Motor neuron (in vitro differentiated cells): ENCODE measurements at regions not wholly inside any gene's neighbourhood (a gene's known extent, or its start where the extent isn't known, plus 50 kb on each side); places are given as distances from the start of the nearest gene placed in this dataset.
"Not testable (repeated sequence)": the region's sequence is repeated elsewhere in the genome, so short reads cannot be mapped to it uniquely, and the experiment has no call there.

Experiments
- ATAC-seq, 8 experiments: fragments of 200-7000 bp; cut with Tn5 transposase; replicated peaks in 6 of 8; 2 replicates each; pipeline ENCODE4 v1.8.0; 2021; ENCODE audit warnings: mild to moderate bottlenecking in 8 of 8, moderate library complexity in 8 of 8
- H3K27ac ChIP-seq, 2 donors: fragments of 250-450 bp; sonication (Bioruptor Pico); 2 replicates each; pipeline ENCODE4 v1.9.0; 2021; ENCODE audit warnings: antibody characterized with exemption in 2 of 2, mild to moderate bottlenecking in 2 of 2, moderate library complexity in 1 of 2
- H3K4me1 ChIP-seq, 2 donors: fragments of 250-450 bp; sonication (Bioruptor Pico); replicated peaks in 1 of 2; 2 replicates each; pipeline ENCODE4 v1.6.1; 2021; ENCODE audit warnings: antibody characterized with exemption in 2 of 2, mild to moderate bottlenecking in 2 of 2, moderate library complexity in 1 of 2
- H3K4me3 ChIP-seq, 5 donors: fragments of 250-450 bp; sonication (Bioruptor Pico); 2 replicates each; pipeline ENCODE4 v1.9.0; 2021; ENCODE audit warnings: antibody characterized with exemption in 5 of 5, mild to moderate bottlenecking in 5 of 5, moderate library complexity in 4 of 5
- WGBS, 10 experiments: fragments of 450-650 bp; shearing (Covaris generic); methylation state at CpG; one replicate each; pipeline ENCODE4 v1.0.0; 2022; 5-methylcytosine and 5-hydroxymethylcytosine counted together
- in situ Hi-C, 9 experiments: fragments of 400-800 bp; cut with MboI; loops; one replicate each; pipeline ENCODE4 v1.15.0; 2021; ENCODE audit warnings: low sequenced_read_pairs in 9 of 9, low pct_unique_long_range_greater_than_20kb in 2 of 9; ENCODE audit not compliant: unreplicated experiment in 9 of 9

DNA sequence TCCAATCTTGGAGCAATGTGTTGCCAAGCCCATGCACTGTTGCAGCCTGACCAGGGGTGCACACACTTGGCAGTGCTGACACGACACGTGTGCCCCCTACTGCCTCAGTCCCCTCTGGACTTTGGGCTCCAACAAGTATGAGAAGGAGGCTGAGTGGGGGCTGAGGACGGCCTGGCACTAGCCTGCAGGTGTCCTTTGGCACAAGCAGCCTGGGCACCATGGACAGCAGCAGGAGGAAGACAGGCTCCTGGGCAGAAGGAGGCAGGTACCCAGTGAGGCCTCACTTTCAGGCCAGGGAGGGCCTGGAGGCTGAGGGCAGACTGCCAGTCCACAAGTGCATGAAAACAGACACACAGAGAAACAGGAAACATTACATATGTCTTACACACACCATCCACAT, 1702.9 kb upstream of the B3GALT2 start:
- no peak overlapping the region for H3K27ac ChIP-seq
- no peak for ATAC-seq
- H3K4me1 ChIP-seq = no peaks in the 10 kb centered on the region
- no peak overlapping the region for H3K4me3 ChIP-seq
- in situ Hi-C loops = no loop called here
- WGBS, 10 experiments = 0 to 64% methylated on average over 2 of the region's 3 CpGs; no CpG with 5 or more reads in 8 of the 10 experiments

DNA sequence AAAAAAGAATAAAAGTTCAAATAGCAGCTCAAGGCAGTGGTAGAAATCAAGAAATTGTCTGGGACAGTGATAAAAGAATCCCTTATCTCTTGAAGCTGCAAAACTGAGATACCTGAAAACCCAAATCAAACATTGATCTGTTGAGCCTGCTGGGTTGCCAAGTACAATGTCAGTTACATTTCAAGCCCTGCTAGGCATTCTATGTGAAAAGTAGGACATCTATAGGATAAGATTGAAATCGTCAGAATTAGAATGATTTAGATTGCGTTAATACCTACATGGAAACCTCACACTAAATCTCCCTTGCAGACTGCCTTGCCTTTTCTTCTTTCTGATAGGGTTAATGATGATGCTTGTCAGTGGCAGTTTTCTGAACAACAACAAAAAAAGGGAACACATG, 1684.4 kb upstream of the B3GALT2 start:
- ATAC-seq = no peak
- Histone ChIP-seq H3K4me1 (no peaks in the 10 kb centered on the region), H3K27ac (no peak overlapping the region), H3K4me3 (no peak overlapping the region)
- 0 to 100% (median 70%) methylated on average over 2 of the region's 2 CpGs for WGBS, 10 experiments
- in situ Hi-C loops = no loop called here

DNA sequence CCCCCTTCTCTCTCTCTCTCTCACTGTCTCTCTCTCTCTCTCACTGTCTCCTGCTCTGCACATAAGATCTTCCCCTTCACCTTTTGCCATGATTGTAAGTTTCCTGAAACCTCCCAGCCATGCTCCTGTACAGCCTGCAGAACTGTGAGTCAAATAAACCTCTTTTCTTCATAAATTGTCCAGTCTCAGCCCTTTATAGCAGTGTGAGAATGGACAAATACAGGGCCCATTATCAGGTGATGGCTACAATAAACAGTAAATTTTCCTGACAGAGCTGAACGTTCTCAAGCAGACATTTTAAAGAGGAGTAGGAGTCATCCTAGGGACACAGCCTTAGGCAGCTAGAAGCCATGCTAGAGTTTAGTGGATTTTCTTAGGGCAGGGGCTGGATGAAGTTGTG, 1679.7 kb upstream of the B3GALT2 start:
- in situ Hi-C loops = no loop called here
- H3K27ac ChIP-seq = no peak overlapping the region
- H3K4me1 ChIP-seq = no peaks in the 10 kb centered on the region
- 0 to 75% (median 44%) methylated on average over 1 of the region's 1 CpG; no CpG with 5 or more reads in 5 of the 10 experiments for WGBS, 10 experiments
- no peak for ATAC-seq
- no peak overlapping the region for H3K4me3 ChIP-seq

DNA sequence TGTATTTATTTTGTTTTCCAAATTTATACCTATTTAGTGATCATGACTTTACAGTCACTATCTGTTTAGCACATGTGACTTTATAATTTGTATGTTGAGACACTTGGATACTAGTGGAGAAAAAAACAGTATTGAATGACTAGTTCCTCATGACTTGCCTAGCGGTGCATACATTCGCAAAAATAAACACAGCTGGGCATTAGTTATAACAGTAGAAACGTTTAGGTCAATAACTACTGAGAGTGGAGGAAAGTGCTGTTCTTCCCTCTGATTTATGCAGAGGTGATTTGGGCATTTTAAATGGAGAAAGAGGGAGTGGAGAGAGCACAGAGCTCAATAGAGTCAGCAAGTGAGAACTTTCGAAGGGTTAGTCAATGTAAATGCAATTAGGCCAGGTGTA, 1679.0 kb upstream of the B3GALT2 start:
- Histone ChIP-seq H3K27ac (no peak overlapping the region), H3K4me3 (no peak overlapping the region), H3K4me1 (no peaks in the 10 kb centered on the region)
- 30 to 100% (median 59%) methylated on average over 2 to 4 of the region's 4 CpGs; no CpG with 5 or more reads in 2 of the 10 experiments for WGBS, 10 experiments
- peak in 1 of 8 experiments; percentile 66 for ATAC-seq
- in situ Hi-C loops = no loop called here

- ATAC-seq = no peak
- Histone ChIP-seq H3K4me3 (no peak overlapping the region), H3K4me1 (no peaks in the 10 kb centered on the region), H3K27ac (no peak overlapping the region)
- in situ Hi-C loops = no loop called here
These were observed 1675.7 kb upstream of the B3GALT2 start for GRCh38 chr1:194862129-194862528.

DNA sequence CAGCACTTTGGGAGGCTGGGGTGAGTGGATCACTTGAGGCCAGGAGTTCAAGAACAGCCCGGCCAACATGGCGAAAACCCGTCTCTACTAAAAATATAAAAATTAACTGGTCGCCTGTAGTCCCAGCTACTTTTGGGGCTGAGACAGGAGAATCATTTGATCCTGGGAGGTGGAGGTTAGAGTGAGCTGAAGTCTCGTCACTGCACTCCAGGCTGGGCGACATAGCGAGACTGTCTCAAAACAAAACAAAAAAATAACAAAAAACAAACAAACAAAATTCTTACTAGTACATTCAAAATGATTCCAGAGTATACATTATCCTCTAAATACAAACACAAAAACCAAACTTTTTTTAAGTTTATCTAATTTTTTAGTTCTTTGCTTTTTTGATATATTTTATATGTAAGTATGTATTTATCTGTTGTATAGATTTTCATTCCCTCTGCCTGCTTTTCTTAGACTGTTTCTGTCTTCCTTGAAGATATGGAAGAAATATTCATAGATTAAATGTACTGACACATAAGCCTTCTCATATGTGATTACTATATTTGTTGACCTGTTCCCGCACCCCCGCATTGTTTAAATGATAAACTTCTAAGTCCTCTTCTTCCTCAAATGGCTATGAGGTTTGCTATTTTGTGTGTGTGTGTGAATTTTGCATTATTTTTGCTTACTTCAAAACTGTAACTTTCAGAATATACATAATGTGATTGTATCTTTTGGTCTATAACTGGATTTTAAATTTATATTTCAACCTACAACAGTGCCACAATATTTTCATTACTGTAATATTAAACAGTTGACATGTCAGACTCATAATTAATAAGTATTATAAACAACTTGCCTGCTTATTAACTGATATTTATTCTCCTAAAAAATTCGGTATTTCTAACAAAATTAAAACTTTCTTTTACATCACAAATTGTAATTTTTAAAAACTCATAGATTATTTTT, 1674.1 kb upstream of the B3GALT2 start:
- WGBS, 10 experiments = 29 to 95% (median 87%) methylated on average over 2 to 10 of the region's 10 CpGs
- in situ Hi-C loops = no loop called here

DNA sequence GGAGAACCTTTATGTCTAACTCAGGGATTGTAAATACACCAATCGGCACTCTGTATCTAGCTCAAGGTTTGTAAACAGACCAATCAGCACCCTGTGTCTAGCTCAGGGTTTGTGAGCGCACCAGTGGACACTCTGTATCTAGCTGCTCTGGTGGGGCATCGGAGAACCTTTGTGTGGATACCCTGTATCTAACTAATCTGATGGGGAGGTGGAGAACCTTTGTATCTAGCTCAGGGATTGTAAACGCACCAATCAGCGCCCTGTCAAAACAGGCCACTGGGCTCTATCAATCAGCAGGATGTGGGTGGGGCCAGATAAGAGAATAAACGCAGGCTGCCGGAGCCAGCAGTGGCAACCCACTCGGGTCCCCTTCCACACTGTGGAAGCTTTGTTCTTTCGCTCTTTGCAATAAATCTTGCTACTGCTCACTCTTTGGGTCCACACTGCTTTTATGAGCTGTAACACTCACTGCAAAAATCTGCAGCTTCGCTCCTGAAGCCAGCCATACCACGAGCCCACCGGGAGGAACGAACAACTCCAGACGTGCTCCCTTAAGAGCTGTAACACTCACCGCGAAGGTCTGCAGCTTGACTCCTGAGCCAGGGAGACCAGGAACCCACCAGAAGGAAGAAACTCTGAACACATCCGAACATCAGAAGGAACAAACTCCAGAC, 1673.2 kb upstream of the B3GALT2 start:
- H3K4me1 ChIP-seq, in situ Hi-C loops, ATAC-seq, H3K27ac ChIP-seq, H3K4me3 ChIP-seq: not testable (repeated sequence)
- 39 to 100% (median 92%) methylated on average over 3 to 13 of the region's 17 CpGs; no CpG with 5 or more reads in 3 of the 10 experiments for WGBS, 10 experiments

More for the DNA sequence above, 1674.1 kb upstream of the B3GALT2 start:
- no peaks in the 10 kb centered on the region for H3K4me1 ChIP-seq
- H3K4me3 ChIP-seq = no peak overlapping the region
- ATAC-seq = no peak
- H3K27ac ChIP-seq = no peak overlapping the region

DNA sequence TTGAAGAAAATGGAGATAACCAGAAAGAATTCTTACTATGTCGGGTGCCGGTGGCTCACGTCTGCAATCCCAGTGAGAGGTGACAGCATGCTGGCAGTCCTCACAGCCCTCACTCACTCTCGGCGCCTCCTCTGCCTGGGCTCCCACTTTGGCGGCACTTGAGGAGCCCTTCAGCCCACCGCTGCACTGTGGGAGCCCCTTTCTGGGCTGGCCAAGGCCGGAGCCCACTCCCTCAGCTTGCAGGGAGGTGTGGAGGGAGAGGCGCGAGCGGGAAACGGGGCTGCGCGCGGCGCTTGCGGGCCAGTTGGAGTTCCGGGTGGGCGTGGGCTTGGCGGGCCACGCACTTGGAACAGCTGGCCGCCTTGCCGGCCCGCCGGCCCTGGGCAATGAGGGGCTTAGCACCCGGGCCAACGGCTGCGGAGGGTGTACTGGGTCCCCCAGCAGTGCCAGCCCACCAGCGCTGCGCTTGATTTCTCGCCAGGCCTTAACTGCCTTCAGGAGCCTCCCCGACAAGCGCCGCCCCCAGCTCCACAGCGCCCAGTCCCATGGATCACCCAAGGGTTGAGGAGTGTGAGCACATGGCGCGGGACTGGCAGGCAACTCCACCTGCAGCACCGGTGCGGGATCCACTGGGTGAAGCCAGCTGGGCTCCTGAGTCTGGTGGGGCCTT, 1672.5 kb upstream of the B3GALT2 start:
- ATAC-seq = not testable (repeated sequence)
- 82 to 100% (median 97%) methylated on average over 1 to 8 of the region's 39 CpGs; no CpG with 5 or more reads in 4 of the 10 experiments for whole genome bisulfite sequencing, 10 experiments

DNA sequence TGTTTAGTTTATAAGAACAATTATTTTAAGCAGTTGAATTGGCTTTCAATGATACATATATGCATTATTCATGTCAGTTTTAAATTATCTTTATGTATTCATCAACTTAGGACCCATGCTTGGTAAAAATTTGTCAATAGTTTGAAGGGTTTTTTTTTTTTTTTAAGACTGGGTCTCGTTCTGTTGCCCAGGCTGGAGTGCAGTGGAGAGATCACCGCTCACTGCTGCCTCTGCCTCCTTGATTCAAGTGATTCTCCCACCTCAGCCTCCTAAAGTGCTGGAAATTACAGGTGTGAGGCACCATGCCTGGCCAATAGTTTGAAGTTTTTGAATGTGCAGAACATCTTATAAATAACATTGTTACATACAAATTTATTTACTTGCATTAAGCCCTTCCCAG, 1671.0 kb upstream of the B3GALT2 start:
- Histone ChIP-seq H3K4me1 (no peaks in the 10 kb centered on the region), H3K4me3 (no peak overlapping the region), H3K27ac (no peak overlapping the region)
- in situ Hi-C loops = no loop called here
- 0 to 100% (median 87%) methylated on average over 1 to 2 of the region's 2 CpGs; no CpG with 5 or more reads in 3 of the 10 experiments for WGBS, 10 experiments
- ATAC-seq = no peak

More for the DNA sequence above, 1672.5 kb upstream of the B3GALT2 start:
- H3K4me1 ChIP-seq, H3K27ac ChIP-seq, in situ Hi-C loops, H3K4me3 ChIP-seq: not testable (repeated sequence)

- Histone ChIP-seq H3K4me3 (no peak overlapping the region), H3K4me1 (no peaks in the 10 kb centered on the region), H3K27ac (no peak overlapping the region)
- in situ Hi-C loops = no loop called here
- no peak for ATAC-seq
These were observed 1662.4 kb upstream of the B3GALT2 start for GRCh38 chr1:194848846-194849245.

DNA sequence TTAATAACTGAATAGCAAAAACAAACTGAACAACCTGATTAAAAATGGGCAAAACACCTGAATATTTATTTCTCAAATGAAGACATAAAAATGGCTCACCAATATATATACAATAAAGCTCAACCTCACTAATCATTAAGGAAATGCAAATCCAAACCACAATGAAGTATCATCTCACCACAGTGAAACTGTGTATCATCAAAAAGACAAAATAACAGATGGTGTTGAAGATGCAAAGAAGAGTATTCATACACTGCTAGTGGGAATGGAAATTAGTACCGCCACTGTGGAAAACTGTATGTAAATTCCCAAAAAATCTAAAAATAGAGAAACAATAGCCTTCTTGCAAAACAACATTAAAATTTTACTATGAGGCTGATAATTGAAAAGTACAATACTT, 1660.1 kb upstream of the B3GALT2 start:
- in situ Hi-C loops = no loop called here
- H3K4me1 ChIP-seq = no peaks in the 10 kb centered on the region
- no peak overlapping the region for H3K4me3 ChIP-seq
- WGBS, 10 experiments = 13 to 100% (median 69%) methylated on average over 1 of the region's 1 CpG; no CpG with 5 or more reads in 1 of the 10 experiments
- ATAC-seq = no peak
- H3K27ac ChIP-seq = no peak overlapping the region

DNA sequence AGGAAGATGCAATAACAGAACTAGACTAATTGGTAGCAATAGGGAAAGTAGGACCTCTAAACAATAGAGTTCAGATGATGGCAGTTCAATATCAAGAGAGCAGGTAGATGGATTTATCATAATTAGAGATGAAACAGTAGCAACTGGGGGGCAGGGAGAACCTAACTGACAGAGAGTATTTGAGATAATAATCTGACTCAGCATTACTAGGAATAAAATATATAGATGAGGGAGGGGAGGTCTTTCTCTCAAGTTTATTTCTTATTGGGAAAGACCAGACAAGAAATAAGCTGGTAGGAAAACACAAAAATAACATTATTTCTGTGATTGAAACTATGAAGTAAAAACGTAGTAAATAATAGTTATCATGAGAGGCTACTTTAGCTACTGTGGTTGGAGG, 1656.7 kb upstream of the B3GALT2 start:
- no peak for ATAC-seq
- Histone ChIP-seq H3K27ac (no peak overlapping the region), H3K4me3 (no peak overlapping the region), H3K4me1 (no peaks in the 10 kb centered on the region)
- in situ Hi-C loops = no loop called here
- WGBS, 10 experiments = 0 to 70% (median 44%) methylated on average over 1 of the region's 1 CpG; no CpG with 5 or more reads in 1 of the 10 experiments

GRCh38 chr1:194833111-194833510, 1646.7 kb upstream of the B3GALT2 start:
- 0 to 78% (median 44%) methylated on average over 1 to 2 of the region's 2 CpGs for WGBS, 10 experiments
- Histone ChIP-seq H3K4me1 (no peaks in the 10 kb centered on the region), H3K27ac (no peak overlapping the region), H3K4me3 (no peak overlapping the region)
- in situ Hi-C loops = no loop called here
- no peak for ATAC-seq
